SW 1271 (cell line): ENCODE measurements at regions not wholly inside any gene's neighbourhood (a gene's known extent, or its start where the extent isn't known, plus 50 kb on each side); places are given as distances from the start of the nearest gene placed in this dataset.

Experiments used
- DNase-seq, 2 experiments: peaks; one replicate each; lab custom pipeline; 2025; lab: John Stamatoyannopoulos, UW

DNA sequence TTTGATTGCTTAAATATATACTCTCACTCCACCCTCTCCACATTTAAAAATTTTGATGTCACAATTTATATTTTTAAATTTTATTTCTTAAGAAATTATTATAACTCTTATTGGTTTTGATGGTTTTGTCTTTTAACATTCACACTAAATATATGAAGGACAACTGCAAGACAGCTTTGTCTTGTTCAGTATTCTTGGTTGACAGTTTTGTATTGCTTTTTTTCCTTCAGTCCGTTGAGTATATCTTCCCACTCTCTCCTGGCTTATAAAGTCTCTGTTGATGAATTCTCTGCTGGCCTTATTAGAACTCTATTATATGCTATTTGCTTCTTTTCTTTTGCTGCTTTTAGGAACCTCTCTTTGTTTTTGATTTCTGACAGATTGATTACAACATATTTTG is 392.2 kb downstream of the C6orf118 start:
- no peak for DNase-seq

DNA sequence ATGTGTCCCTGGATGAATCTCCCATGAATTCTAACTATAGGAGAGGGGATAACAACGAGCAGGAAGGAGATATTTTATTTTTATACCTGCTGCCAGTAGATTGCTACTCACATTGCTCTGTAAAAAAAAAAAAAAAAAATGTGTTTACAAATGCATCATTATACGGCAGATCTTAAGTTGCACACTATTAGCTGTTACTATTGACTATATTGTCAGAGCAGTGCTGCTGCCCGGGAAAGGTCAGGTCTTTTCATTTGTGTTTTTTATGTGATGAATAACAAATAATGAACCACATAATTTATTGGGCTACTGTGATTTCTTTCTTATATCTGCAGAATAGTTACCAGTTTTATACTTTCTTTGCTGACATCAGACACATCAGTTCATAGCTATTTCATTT is 393.3 kb downstream of the C6orf118 start:
- DNase-seq: no peak

DNA sequence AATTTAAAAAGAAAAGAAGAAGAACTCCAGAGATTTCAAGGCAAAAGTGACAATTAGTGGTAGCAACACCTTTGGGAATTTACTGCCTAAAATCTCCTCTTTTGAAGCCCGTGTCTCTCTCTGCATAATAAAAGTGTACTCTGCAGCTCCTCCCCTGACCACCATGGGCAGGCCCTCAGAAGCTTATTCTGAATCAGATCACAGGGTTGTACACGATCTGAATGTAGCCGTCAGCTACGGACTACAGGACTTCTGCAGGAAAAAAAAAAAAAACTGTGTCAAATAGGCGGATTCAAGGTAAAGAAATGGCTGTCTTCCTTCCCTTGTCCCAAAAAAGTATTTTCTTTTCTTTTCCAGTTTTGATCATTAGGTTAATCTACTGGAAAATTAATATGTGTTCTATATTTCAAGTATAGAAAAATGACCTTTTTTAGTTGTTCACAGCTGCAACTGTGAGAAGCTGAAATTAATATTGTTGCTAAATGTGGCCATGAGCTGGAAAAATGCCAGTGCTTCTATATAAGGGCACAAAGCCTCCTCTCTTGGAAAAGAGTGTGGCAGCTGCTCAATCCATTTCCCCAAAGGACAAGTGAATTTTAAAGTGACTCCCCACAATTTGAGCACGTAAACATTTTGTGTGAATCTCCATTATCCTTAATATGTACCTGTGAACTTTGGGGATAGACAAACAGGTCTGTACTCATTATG is 397.4 kb downstream of the C6orf118 start:
- no peak for DNase-seq

DNA sequence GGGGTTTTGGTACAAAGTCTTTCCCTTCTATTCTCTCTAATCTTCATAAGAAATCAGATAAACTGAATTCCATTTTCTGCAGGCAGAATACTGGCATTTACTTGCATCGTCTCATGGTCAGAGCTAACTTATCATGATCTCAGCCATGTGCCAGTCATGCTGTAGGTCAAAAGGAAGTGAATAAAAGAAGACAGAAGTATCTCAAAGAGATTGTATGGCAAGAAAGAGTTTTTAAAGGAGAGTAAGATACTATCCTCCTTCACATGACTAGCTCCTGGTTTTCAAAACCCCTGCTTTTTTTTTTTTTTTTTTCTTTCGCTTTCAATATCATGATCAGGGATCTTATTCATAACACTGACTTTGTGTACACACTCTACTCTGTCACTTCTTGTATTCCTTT is 398.3 kb downstream of the C6orf118 start:
- no peak for DNase-seq

DNA sequence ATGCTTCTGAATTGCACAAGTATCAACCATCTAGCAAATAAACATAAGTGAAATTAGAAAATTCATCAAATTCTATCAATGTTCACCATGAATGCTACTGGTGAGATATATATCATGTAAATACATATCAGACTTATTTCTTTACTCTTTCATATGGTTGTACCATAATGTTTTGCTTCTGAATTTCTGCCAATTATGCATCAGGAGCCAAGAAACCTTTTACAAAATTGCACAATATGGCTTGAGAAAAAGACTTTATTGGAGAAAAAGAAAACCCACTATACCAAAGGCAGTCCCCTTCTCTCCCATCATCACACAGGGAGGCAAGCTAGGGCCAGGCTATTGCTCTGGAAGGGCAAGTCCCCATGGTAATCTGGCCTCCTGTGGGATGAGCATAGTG is 402.6 kb downstream of the C6orf118 start:
- DNase-seq: no peak

DNA sequence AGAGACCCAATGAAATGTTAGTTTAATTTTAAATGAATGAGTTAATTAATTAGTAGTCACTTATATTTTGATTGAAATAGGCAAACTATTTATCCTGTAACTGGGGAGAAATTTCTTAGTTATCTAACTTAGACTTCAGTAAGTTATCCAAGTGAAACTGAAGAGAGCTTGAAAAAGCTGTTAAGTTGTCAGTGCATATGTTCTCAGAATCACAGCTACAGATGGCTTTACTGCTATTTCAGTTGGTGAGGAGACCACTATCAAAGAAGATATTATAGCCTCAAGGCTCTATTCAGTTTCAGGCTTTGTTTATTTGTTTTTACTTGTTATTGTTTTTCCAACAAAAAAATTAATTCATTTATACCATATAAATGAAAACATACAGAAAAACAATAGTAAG is 404.1 kb downstream of the C6orf118 start:
- no peak for DNase-seq

DNA sequence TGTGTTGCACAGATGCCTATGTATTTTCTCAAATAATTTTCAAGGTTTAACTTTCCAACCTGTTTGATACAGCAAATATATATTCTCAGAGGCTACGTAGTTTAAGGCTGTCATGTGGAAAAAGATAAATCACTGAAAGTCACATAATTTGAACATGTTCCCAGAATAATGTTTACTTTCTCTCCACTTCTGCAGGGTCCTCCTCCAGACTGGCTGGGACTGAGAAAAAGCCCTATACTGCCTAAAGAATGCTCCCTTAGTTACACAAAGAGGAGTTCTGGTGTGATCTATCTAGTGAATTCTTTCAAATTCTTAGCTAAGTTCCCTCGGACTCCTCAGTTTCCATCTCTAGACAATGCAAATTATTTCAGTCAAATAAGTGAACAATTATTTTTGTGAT is 411.0 kb downstream of the C6orf118 start:
- DNase-seq: no peak

DNA sequence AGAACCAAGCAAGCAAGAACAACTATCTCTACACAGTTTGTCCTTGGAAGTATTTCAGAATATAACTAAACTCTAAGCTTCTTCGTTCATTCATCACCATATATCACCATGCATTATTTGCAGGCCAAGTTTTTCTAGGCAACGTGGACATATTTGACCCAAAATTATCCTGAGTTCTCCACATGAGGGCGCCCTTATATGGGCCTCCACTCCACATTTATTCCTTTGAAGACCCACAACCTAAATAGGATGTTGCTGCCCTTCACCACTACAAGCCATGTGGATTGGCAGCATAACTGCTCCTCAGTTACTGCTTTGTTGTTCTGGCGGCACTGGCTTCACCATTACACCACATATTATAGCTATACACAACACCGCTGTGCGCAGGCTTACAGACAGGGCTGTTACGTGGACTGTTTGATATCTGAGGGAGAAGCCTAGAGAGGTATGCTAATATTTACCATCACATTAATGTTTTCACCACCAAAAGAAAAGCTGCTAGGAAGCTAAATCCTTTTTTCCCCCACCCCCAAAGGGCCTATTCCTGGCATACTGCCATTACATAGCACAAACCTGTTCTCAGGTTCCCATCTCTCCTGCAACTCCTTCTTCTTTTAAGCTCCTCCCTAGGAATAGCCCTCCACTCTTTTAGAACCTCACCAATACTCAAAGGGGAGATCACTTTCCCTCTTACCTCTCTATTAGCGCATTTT is 411.7 kb downstream of the C6orf118 start:
- DNase-seq: no peak

DNA sequence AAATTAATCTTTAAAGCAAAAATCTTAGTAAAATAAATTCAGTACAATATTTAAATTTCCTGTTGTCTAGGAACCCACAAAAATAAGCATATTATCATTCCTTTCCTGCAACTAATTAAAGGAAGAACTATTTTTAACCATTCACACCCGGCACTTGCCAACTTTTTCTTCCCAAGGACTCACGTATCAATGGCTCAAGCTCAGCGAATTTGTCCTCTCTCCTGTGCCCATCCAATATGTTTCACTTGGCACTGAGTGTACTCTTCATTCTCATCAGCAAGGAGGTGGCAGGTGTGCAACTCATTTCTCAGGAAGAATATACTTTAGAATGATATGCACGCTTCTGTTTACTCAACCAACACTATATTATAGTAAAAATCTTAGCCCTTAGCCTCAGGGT is 419.4 kb downstream of the C6orf118 start:
- DNase-seq: no peak

DNA sequence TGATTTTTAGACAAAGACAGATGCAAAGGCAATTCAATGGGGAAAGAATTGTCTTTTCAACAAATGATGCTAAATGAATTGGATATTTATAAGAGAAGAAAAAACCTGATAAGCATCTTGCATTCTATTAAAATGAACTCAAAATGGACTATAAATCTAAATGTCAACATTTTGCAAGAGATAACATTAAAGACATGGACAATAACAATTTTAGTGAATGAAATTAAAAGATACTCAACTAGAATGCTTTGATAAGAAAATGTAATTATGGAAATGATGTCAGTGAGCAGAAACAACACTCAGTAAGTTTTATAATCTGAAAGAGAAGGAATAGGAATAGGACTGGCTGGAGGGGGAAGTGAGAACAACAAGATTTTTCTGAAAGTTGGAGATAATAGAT is 421.7 kb downstream of the C6orf118 start:
- DNase-seq: no peak

DNA sequence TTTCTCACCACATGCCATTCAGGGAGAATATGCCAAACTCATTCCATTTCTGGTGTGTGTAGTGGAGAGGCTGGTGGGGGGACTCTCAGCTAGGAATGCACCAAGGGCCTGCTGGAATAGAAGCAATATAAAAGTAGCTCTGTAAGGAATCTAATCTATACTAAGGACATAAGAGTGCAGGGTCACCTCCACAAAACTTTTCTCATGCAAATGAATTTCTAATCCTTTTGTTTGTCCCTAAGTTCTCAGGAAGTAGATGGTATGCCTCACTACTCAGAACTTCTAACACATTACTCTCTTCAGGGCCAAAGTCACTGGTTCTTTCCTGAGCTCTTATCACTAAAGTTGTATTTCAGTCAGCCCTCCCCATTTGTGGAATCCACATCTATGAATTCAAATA is 427.2 kb downstream of the C6orf118 start:
- DNase-seq: no peak

DNA sequence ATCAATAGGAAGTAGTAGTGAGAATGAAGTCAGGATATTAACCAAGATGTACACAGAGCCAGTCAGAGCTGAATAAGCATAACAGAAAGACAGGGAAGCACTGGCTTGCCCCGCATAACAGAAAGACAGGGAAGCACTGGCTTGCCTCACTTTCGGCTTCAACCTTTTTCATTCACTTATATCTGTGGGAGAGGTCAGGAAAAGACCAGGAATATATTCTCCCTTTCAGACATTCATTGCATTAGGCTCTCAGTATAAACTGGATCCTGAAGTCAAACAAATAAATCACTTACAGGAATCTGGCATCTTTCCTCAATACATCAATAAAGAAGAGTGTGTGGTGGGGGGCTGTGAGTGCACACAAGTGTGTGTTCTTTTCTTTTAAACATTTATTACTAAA is 437.6 kb downstream of the C6orf118 start:
- no peak for DNase-seq

DNA sequence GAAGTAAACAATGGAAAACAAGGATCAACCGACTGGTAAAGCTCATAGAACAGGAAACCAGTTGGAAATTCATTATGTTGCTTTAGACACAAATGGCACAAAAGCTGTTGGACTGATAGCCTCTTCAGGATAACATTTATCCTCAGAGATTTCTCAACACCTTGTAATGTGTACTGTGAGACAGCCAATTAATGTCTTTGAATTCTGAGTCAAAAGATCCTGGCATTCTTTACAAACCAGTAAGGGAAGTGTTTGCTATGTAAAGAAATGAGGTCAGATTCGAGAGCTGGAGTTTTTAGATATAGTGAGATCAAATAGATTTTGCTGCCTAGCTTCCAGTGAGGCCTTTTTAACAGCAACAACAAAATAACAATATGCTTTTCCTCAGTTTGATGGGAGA is 439.2 kb downstream of the C6orf118 start:
- no peak for DNase-seq

DNA sequence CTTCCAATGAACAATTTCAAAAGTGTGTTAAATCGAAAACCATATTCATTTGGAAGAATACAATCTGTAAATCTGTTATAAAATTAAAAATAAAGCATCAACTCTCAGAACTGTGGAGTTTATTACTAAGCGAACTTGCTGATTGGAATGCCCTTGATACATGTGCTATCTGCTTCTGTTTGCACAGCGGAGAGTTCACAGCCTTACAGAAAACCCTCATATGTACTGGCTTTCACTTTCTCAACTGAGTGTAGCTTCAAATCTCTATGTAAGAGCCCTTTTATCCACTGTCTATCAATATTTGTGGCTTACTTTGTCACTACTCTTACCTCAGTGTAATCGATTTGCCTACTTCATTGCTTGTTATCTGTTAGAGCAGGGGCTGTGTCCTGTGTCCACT is 447.4 kb downstream of the C6orf118 start:
- DNase-seq: no peak

DNA sequence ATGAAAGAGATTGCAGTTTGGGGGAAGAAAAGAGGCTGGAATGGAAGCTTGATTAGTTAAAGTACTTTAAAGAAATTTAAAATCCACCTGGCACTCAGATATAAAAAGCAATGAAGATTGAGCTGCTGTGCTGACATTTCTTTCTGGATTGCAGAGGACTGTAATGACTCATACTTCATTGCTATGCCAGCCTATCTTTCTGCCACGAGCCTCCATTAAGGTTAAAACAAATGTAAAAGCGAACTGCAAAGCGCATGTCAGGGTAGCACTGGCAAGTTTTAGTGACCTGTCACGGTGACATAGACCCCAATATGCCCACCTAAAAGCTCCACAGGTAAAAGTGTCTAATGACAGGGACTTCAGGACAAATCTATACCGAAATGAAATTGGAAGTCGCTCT is 449.6 kb downstream of the C6orf118 start:
- DNase-seq: no peak

DNA sequence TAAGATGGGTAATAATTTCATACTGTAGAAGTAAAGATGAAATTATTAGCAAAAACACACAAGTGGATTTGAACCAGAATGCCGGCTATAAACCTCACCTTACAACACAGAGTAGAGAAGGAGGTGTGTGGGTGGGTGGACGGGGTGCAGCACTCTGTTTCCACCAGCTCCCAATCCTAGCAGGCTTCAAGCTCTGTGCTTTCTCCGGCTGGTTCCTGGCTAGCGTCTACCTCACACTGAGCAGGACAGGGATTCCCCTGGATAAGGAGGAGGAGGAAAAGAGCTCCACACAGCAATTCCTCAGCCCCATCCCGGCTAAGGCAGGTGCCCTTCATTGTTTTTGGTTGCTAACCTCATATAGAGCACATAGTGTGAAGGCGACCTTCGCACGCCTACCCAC is 453.3 kb downstream of the C6orf118 start:
- no peak for DNase-seq

DNA sequence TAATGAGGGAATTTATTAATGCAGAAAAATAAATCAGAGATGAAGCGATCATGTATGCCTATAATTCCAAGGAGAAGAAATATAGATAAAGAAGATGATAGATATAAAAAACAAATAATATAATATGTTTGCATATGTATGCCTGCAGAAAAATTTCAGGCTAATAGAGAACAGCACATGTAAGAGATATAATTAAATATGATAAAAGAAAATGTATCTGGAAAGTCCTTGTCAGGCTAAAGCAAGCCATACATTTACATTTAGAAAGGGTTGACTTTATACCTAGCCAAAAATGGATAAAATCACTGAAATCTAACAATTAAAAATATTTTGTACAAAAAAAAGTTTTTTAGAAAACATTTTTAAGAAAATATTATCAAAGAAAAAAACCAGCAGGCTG is 454.1 kb downstream of the C6orf118 start:
- DNase-seq: no peak

DNA sequence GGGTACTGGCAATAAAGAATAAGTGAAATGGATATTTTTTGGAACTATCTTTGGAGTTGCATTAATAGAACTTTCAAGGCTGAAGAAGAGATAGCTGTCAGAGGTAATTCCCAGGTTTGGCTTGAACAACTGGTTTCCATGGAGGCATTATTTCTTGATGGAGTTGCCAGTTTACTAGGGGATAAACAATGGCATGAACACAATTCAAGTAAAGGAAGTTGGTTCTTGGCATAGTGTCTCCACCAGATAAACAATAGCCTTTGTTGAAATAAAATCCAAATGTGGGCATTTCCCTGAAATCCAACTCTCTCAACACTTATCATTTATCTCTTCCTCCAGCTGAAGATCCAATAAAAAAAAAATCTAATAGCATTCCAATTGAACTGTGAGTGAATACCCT is 454.9 kb downstream of the C6orf118 start:
- no peak for DNase-seq

DNA sequence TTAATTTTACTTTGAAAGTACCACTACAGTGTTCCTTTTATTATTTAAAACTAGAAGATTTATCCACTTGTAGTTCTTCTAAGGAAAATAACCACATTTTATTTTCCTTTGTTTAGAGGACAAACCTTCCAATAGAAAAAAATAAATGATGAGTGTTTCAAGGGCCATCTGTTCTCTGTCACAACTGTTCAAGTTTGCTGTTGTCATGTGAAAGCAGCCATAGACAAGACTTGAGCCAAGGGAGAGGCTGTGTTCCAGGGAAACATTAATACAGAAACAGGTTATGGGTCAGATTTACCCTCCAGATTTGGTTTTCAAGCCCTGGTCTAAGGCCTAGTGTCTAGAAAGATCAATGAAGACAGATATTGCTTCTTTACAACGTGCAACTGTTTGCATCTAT is 463.6 kb downstream of the C6orf118 start:
- DNase-seq: no peak

DNA sequence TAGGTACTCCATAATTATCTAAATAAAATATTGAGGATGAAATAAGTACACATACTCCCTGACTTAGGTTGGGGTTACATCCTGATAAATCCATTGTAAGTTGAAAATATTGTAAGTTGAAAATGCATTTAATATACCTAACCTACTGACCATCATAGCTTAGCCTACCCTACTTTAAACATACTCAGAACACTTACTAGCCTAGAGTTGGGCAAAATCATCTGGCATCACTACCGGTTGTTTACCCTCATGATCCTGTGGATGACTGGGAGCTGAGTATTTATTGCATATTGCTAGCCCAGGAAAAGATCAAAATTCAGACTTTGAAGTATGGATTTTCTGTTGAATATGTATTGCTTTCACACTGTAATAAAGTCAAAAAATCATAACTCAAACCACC is 467.3 kb downstream of the C6orf118 start:
- no peak for DNase-seq

DNA sequence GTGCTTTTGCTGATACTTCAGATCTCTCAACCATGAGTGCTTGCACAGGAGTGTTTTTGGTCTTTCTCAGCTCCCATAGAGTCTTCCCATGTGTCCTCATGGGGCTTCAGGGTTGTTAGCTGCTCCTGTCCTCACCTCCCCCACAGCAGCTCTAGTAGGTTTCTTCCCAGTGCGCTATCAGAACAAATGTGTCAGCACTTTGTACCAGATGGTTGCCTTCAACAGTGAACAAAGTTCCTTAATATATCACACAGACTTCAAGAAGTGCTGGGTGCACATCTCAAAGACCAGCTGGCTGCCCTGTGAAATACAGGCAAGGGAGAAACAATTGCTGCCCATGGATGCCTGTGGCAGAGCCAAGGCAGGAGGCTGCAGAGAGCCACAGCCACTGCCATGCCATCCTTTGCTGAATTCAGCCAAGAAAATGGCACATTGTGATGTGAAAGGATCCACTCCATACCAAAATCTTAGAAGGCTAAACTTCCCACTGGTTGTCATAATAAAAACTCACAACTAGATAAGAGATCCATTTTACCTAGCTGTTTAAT is 471.3 kb downstream of the C6orf118 start:
- DNase-seq: no peak

DNA sequence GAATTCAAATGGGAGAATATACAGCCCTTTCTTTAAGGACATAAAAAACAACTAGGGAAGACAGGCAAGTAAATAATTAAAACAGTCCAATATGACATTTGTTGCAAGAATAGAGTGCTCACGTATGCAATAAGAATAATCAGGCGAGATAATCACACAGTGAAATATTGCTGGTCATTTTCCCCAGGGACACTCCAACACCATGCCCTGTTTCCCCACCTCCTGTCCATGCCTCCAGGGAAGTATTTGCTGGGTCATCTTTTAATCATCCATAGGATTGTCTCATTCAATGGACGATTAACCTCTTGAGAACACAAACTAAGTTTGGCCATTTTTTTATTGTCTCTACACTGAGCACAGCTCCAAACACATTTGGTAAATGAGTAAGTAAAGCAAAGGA is 472.9 kb downstream of the C6orf118 start:
- DNase-seq: no peak

DNA sequence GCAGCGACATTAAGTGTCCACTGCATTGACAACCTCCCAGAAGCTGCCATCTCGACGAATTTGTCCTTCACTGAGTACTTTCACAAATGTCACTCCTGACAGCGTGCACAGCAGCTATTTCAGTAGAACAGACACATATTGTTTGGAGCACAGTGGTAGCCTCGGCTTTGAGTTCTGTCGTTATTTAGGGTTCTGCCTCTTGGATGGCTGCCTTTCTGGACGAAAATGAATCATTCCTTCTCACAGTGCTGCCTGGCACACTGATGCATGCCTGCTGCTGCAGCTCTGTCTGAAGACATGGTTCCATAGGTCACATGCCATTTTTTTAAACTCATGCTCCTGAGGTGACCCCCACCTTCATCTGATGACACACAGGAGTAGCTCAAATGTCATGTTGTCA is 477.0 kb downstream of the C6orf118 start:
- DNase-seq: no peak

DNA sequence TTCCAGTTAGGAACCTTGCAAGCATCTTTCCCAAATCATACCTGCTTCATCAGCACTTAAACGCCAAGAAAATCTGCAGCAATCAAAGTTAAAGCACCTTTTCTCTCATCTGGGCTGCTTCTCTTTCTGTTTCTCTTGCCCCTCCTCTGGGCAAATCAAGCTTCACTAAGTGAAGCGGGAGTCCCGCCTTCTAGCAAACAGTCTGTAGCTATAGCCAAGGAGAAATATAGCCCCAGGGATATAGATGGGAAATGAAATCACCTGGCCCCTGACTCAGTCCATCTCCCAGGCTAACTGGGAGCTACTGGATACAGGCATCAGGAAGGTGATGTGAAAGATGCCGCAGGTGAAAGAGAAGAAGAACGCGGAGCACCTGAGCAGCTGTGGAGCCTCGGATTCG is 481.9 kb downstream of the C6orf118 start:
- DNase-seq: no peak
